H1 (cell line): ENCODE measurements at regions not wholly inside any gene's neighbourhood (a gene's known extent, or its start where the extent isn't known, plus 50 kb on each side); places are given as distances from the start of the nearest gene placed in this dataset.
A peak's percentile ranks its signal among the peaks of the same experiment; 100 is the strongest.

Experiments
- CTCF ChIA-PET: fragments of 300-600 bp; sonication (Branson Sonifier 250); formaldehyde crosslinking; loops from one replicate; lab custom pipeline; 2021; ENCODE audit not compliant: partially characterized antibody; lab: Charles Lee
- POLR2A ChIA-PET: fragments of 300-600 bp; sonication (Branson Sonifier 250); formaldehyde crosslinking; loops from one replicate; lab custom pipeline; 2021; ENCODE audit warnings: inconsistent platforms; ENCODE audit not compliant: partially characterized antibody; lab: Charles Lee
- DNase-seq, 2 experiments: peaks; one replicate each; pipeline versions ENCODE4 v3.0.0 to v3.0.0-alpha.2; 2010 to 2022; ENCODE audit warnings: low spot score in 2 of 2, low read depth in 1 of 2, mixed read lengths in 1 of 2
- FAIRE-seq: peaks from 2 replicates; lab custom pipeline; 2011; peaks lifted over from hg19 to GRCh38; lab: Jason Lieb, UNC
- H2AFZ ChIP-seq: 2 replicates; pipeline ENCODE4 v1.8.1; 2012; ENCODE audit warnings: low read length, inconsistent platforms
- H2AK5ac ChIP-seq: 2 replicates; pipeline ENCODE4 v1.6.1; 2013; ENCODE audit warnings: low read depth, low read length
- H2BK120ac ChIP-seq: replicated peaks from 2 replicates; pipeline ENCODE3; 2013; ENCODE audit warnings: low read depth, low read length, inconsistent platforms
- H2BK12ac ChIP-seq: 2 replicates; pipeline ENCODE4 v1.6.1; 2013; ENCODE audit warnings: low read depth, low read length
- H2BK15ac ChIP-seq: 2 replicates; pipeline ENCODE4 v1.6.1; 2013; ENCODE audit warnings: low read length
- H2BK20ac ChIP-seq: 2 replicates; pipeline ENCODE4 v1.6.1; 2013; ENCODE audit warnings: low read length
- H2BK5ac ChIP-seq: 2 replicates; pipeline ENCODE4 v1.6.1; 2013; ENCODE audit warnings: low read depth, low read length
- H3K14ac ChIP-seq: 2 replicates; pipeline ENCODE4 v1.6.1; 2013; ENCODE audit warnings: inconsistent platforms; ENCODE audit not compliant: insufficient read length
- H3K18ac ChIP-seq: 2 replicates; pipeline ENCODE4 v1.6.1; 2013; ENCODE audit warnings: low read length; ENCODE audit errors: extremely low read depth
- H3K23ac ChIP-seq: 2 replicates; pipeline ENCODE4 v1.6.1; 2013; ENCODE audit warnings: inconsistent platforms; ENCODE audit not compliant: insufficient read length
- H3K23me2 ChIP-seq: 2 replicates; pipeline ENCODE4 v1.6.1; 2013; ENCODE audit warnings: low read depth, low read length
- H3K27ac ChIP-seq: 2 replicates; pipeline ENCODE4 v1.6.1; 2011; ENCODE audit warnings: low read depth, low read length, inconsistent platforms
- H3K27me3 ChIP-seq, 4 experiments: replicated peaks in 1 of 4; 1 replicate in 1 of 4; 2 replicates in 3 of 4; pipeline versions ENCODE4 v1.6.1 to v1.8.1; 2011 to 2013; ENCODE audit warnings: low read length in 3 of 4, mild to moderate bottlenecking in 3 of 4, inconsistent platforms in 2 of 4, mixed read lengths in 2 of 4, moderate library complexity in 1 of 4; ENCODE audit not compliant: control insufficient read depth in 3 of 4, insufficient read depth in 3 of 4; ENCODE audit errors: extremely low read depth in 1 of 4
- H3K36me3 ChIP-seq, 4 experiments: 2 replicates each; pipeline versions ENCODE4 v1.6.1 to v1.8.1; 2011 to 2013; ENCODE audit warnings: mild to moderate bottlenecking in 4 of 4, low read length in 3 of 4, moderate library complexity in 2 of 4, control low read depth in 1 of 4, inconsistent platforms in 1 of 4; ENCODE audit not compliant: insufficient read depth in 4 of 4, control insufficient read depth in 2 of 4
- H3K4ac ChIP-seq: replicated peaks from 2 replicates; pipeline ENCODE3; 2013; ENCODE audit warnings: low read length, low read depth, mixed read lengths, inconsistent platforms; ENCODE audit not compliant: insufficient read length
- H3K4me1 ChIP-seq, 4 experiments: replicated peaks in 1 of 4; 1 replicate in 1 of 4; 2 replicates in 3 of 4; pipeline versions ENCODE4 v1.6.1 to v1.8.1; 2011 to 2013; ENCODE audit warnings: low read length in 3 of 4, inconsistent platforms in 2 of 4, mixed read lengths in 1 of 4; ENCODE audit not compliant: insufficient read depth in 4 of 4, control insufficient read depth in 3 of 4
- H3K4me2 ChIP-seq, 2 experiments: 2 replicates each; pipeline versions ENCODE4 v1.6.1 to v1.8.1; 2011 to 2013; ENCODE audit warnings: low read depth in 2 of 2, low read length in 2 of 2, control low read depth in 1 of 2, inconsistent platforms in 1 of 2, mild to moderate bottlenecking in 1 of 2; ENCODE audit not compliant: insufficient read depth in 1 of 2
- H3K4me3 ChIP-seq, 4 experiments: fragments of 200-600, 300-600 bp in 1 of 4; sonication (generic), shearing (Covaris generic), sonication (Bioruptor Twin) in 1 of 4; 2 replicates each; pipeline versions ENCODE4 v1.5.1 to v1.8.1; 2011 to 2016; ENCODE audit warnings: low read length in 4 of 4, low read depth in 3 of 4, control low read depth in 2 of 4, inconsistent platforms in 2 of 4, mild to moderate bottlenecking in 2 of 4, mixed read lengths in 1 of 4, moderate library complexity in 1 of 4; ENCODE audit not compliant: insufficient read depth in 2 of 4; ENCODE audit errors: extremely low read depth in 1 of 4
- H3K56ac ChIP-seq: replicated peaks from 2 replicates; pipeline ENCODE3; 2013; ENCODE audit warnings: low read depth, mild to moderate bottlenecking, mixed read lengths, low read length, inconsistent platforms; ENCODE audit not compliant: insufficient read length
- H3K79me1 ChIP-seq: 2 replicates; pipeline ENCODE4 v1.6.1; 2013; ENCODE audit warnings: low read depth, low read length, control low read depth
- H3K79me2 ChIP-seq, 2 experiments: 2 replicates each; pipeline versions ENCODE4 v1.6.1 to v1.8.1; 2012 to 2013; ENCODE audit warnings: low read length in 2 of 2, mild to moderate bottlenecking in 2 of 2, inconsistent platforms in 1 of 2; ENCODE audit not compliant: insufficient read depth in 2 of 2, control insufficient read depth in 1 of 2
- H3K9ac ChIP-seq, 4 experiments: replicated peaks in 1 of 4; 1 replicate in 1 of 4; 2 replicates in 3 of 4; pipeline versions ENCODE4 v1.6.1 to v1.8.1; 2011 to 2013; ENCODE audit warnings: low read depth in 3 of 4, low read length in 3 of 4, control low read depth in 2 of 4, mild to moderate bottlenecking in 2 of 4, moderate library complexity in 2 of 4, inconsistent platforms in 1 of 4; ENCODE audit errors: extremely low read depth in 1 of 4
- H3K9me3 ChIP-seq, 2 experiments: 2 replicates each; pipeline versions ENCODE4 v1.6.1 to v1.8.1; 2012 to 2013; ENCODE audit warnings: mild to moderate bottlenecking in 2 of 2, moderate library complexity in 2 of 2, control low read depth in 1 of 2, inconsistent platforms in 1 of 2, low read depth in 1 of 2, low read length in 1 of 2, mixed read lengths in 1 of 2; ENCODE audit not compliant: insufficient read depth in 2 of 2
- H4K20me1 ChIP-seq, 2 experiments: replicated peaks in 1 of 2; 2 replicates each; pipeline versions ENCODE3 to v1.8.1; 2011 to 2013; ENCODE audit warnings: inconsistent platforms in 2 of 2, low read length in 2 of 2, mild to moderate bottlenecking in 1 of 2; ENCODE audit not compliant: insufficient read depth in 2 of 2, control insufficient read depth in 1 of 2
- H4K5ac ChIP-seq: 2 replicates; pipeline ENCODE4 v1.6.1; 2013; ENCODE audit warnings: low read length, low read depth, mixed read lengths, inconsistent platforms; ENCODE audit not compliant: insufficient read length
- H4K8ac ChIP-seq: 2 replicates; pipeline ENCODE4 v1.8.0; 2013; ENCODE audit warnings: mild to moderate bottlenecking, moderate library complexity, low read length, inconsistent platforms; ENCODE audit not compliant: insufficient read depth; ENCODE audit errors: extremely low read depth
- H4K91ac ChIP-seq: replicated peaks from 2 replicates; pipeline ENCODE3; 2013; ENCODE audit warnings: low read length, mixed read lengths, inconsistent platforms; ENCODE audit not compliant: insufficient read length
- BACH1 ChIP-seq: IDR thresholded peaks from 2 replicates; pipeline ENCODE4 v1.6.1; 2012; ENCODE audit warnings: low read length, improper control_type of control experiment
- BRCA1 ChIP-seq: IDR thresholded peaks from 2 replicates; pipeline ENCODE4 v1.6.1; 2012; ENCODE audit warnings: low read depth, low read length, improper control_type of control experiment
- GABPA ChIP-seq: IDR thresholded peaks from 2 replicates; pipeline ENCODE4 v1.6.1; 2011; ENCODE audit warnings: mild to moderate bottlenecking, low read length, moderate library complexity, borderline replicate concordance; ENCODE audit not compliant: insufficient read depth
- JUND ChIP-seq: IDR thresholded peaks from 2 replicates; pipeline ENCODE4 v1.6.1; 2011; ENCODE audit warnings: mild to moderate bottlenecking, improper control_type of control experiment, low read length
- KDM4A ChIP-seq: IDR thresholded peaks from one replicate; pipeline ENCODE4 v1.7.1; 2012; ENCODE audit warnings: low read depth, mild to moderate bottlenecking, moderate library complexity, low read length, inconsistent platforms; ENCODE audit not compliant: severe bottlenecking
- NRF1 ChIP-seq: IDR thresholded peaks from 2 replicates; pipeline ENCODE4 v1.6.1; 2011; ENCODE audit warnings: mild to moderate bottlenecking, low read depth, low read length, improper control_type of control experiment
- POLR2AphosphoS5 ChIP-seq: IDR thresholded peaks from 2 replicates; pipeline ENCODE4 v1.6.1; 2011; ENCODE audit warnings: low read depth, low read length
- SIRT6 ChIP-seq: IDR thresholded peaks from one replicate; pipeline ENCODE4 v1.7.1; 2012; ENCODE audit warnings: low read length, inconsistent platforms
- SP1 ChIP-seq: IDR thresholded peaks from 2 replicates; pipeline ENCODE4 v1.6.1; 2011; ENCODE audit warnings: low read depth, low read length
- SP4 ChIP-seq: IDR thresholded peaks from 2 replicates; pipeline ENCODE4 v1.6.1; 2012; ENCODE audit warnings: low read length, inconsistent platforms
- YY1 ChIP-seq: IDR thresholded peaks from 2 replicates; pipeline ENCODE4 v1.6.1; 2011; ENCODE audit warnings: low read depth, mild to moderate bottlenecking, low read length
- ZNF274 ChIP-seq: IDR thresholded peaks from 2 replicates; pipeline ENCODE4 v1.7.0; 2012; ENCODE audit warnings: low read length, borderline replicate concordance; ENCODE audit errors: extremely low read depth
- WGBS, 2 experiments: shearing (Covaris generic) in 1 of 2; methylation state at CpG; one replicate each; pipeline versions ENCODE4 v1.1.6 to v1.1.7; 2013 to 2015; ENCODE audit warnings: low lambda C conversion rate in 2 of 2, mixed read lengths in 2 of 2, inconsistent platforms in 1 of 2, low coverage in 1 of 2, missing lambda C conversion rate in 1 of 2; ENCODE audit not compliant: insufficient replicate concordance in 2 of 2, insufficient coverage in 1 of 2, insufficient read length in 1 of 2; ENCODE audit errors: extremely low coverage in 1 of 2, missing lambda C conversion rate in 1 of 2; 5-methylcytosine and 5-hydroxymethylcytosine counted together
- TF ChIP-seq, protein P1 (sequence below): IDR thresholded peaks from 2 replicates; pipeline ENCODE4 v1.6.1; 2011; ENCODE audit warnings: low read depth, mild to moderate bottlenecking, low read length; ENCODE audit not compliant: insufficient read depth

DNA sequence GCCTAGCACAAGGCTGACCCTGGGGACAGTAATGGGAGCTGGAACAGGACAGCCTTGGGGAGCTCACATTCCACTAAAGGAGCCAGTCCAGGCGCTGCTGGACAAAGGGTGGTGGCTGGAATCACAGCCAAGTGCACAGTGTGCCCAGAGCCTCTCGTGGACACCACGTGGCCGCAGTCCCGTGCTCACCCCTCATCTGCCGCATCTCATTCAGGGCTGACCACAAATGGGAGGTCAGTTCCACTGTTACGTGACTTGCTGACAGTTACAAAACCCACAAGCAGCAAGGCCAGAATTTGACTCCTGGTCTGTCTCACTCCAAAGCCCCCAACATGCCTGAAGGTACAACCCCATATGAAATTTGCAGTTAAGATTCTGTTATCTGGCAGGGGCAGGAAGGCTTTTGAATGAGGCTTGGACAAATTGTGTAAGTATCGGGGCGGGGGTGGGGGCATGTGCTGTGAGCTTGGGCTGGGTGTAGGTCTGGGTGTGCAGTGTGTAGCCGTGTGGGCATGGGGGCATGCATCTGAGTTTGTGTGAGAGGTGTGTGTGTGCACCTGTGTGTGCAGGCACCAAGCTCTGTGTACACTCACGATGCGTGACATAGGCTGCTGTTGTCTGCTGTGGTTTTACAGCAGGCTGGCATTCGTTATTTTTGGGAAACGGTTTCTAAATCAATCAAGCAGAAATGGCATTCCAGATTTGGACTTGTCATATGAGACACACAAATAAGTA, 301.7 kb downstream of the BRD1 start:
- CTCF ChIA-PET, result interaction anchor here (0.9 to 1.6 kb wide), 5 partner anchors 20 to 200 kb away, joined by 3 to 4 read pairs (median 3); no protein-coding TSS in a partner anchor
- Histone ChIP-seq H3K4me3 (no peak overlapping the region), H3K14ac (no peak overlapping the region)
- TF ChIP-seq, protein P1, sequence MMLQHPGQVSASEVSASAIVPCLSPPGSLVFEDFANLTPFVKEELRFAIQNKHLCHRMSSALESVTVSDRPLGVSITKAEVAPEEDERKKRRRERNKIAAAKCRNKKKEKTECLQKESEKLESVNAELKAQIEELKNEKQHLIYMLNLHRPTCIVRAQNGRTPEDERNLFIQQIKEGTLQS, result no peak
- no peak for TF ChIP-seq POLR2AphosphoS5
- TF ChIP-seq SIRT6, result no peak
- no peak for TF ChIP-seq JUND
- no peak for TF ChIP-seq BRCA1
- TF ChIP-seq SP4, result no peak
- TF ChIP-seq NRF1, result no peak
- TF ChIP-seq YY1, result no peak
- TF ChIP-seq ZNF274, result no peak
- TF ChIP-seq BACH1, result no peak
- TF ChIP-seq KDM4A, result no peak
- no peak for TF ChIP-seq GABPA
- TF ChIP-seq SP1, result no peak

More for the DNA sequence above, 301.7 kb downstream of the BRD1 start:
- H3K79me1 ChIP-seq, result no peaks in the 10 kb centered on the region; the same call in 1 of the 2 replicates
- POLR2A ChIA-PET, result interaction anchor here (1.1 kb wide), 1 partner anchor 11 kb away, joined by 3 read pairs; no protein-coding TSS in a partner anchor
- no peak overlapping the region for H3K9ac ChIP-seq
- no peak overlapping the region for H2AFZ ChIP-seq
- H3K56ac ChIP-seq, result no peak overlapping the region
- H3K18ac ChIP-seq, result peak overlapping the region; percentile 38; the same call in 1 of the 2 replicates
- DNase-seq, result no peak
- 0 out of 2 replicates have a peak overlapping the region, but pooled peaks have one; percentile 39 for H2BK5ac ChIP-seq
- WGBS, 2 experiments, result 95% methylated on average over 13 of the region's 14 CpGs; no CpG with 5 or more reads in 1 of the 2 experiments
- H4K91ac ChIP-seq, result no peak overlapping the region
- H2AK5ac ChIP-seq, result peak overlapping the region; percentile 67; the same call in 1 of the 2 replicates
- H3K9me3 ChIP-seq, result no peaks in the 10 kb centered on the region; a peak in 1 of 4 replicates
- H3K27ac ChIP-seq, result no peak overlapping the region
- H4K5ac ChIP-seq, result no peak overlapping the region
- H4K8ac ChIP-seq, result no peak overlapping the region
- peak overlapping the region; percentile 85; the same call in 1 of the 2 replicates for H2BK12ac ChIP-seq
- no peaks in the 10 kb centered on the region for H3K36me3 ChIP-seq
- H3K79me2 ChIP-seq, result no peaks in the 10 kb centered on the region; a peak in 1 of 4 replicates
- peaks cover 0 to 17% (median 7%) of the 10 kb centered on the region in 4 experiments; a peak in 6 of 7 replicates for H3K4me1 ChIP-seq
- H2BK15ac ChIP-seq, result peak overlapping the region; percentile 93
- peaks cover 0 to 2% of the 10 kb centered on the region in 2 experiments for H4K20me1 ChIP-seq
- no peak for FAIRE-seq
- peak overlapping the region; percentile 53; the same call in 1 of the 2 replicates for H2BK20ac ChIP-seq
- no peak overlapping the region for H3K4ac ChIP-seq
- H3K27me3 ChIP-seq, result no peaks in the 10 kb centered on the region
- no peak overlapping the region for H3K23ac ChIP-seq
- no peak overlapping the region for H2BK120ac ChIP-seq
- H3K4me2 ChIP-seq, result no peak overlapping the region
- H3K23me2 ChIP-seq, result 0 out of 2 replicates have a peak, but pooled peaks cover 2% of the 10 kb centered on the region
